H1 (cell line): ENCODE measurements at regions not wholly inside any gene's neighbourhood (a gene's known extent, or its start where the extent isn't known, plus 50 kb on each side); places are given as distances from the start of the nearest gene placed in this dataset.

Experiments
- CTCF ChIA-PET: fragments of 300-600 bp; sonication (Branson Sonifier 250); formaldehyde crosslinking; loops from one replicate; lab custom pipeline; 2021; ENCODE audit not compliant: partially characterized antibody; lab: Charles Lee
- POLR2A ChIA-PET: fragments of 300-600 bp; sonication (Branson Sonifier 250); formaldehyde crosslinking; loops from one replicate; lab custom pipeline; 2021; ENCODE audit warnings: inconsistent platforms; ENCODE audit not compliant: partially characterized antibody; lab: Charles Lee
- DNase-seq, 2 experiments: peaks; one replicate each; pipeline versions ENCODE4 v3.0.0 to v3.0.0-alpha.2; 2010 to 2022; ENCODE audit warnings: low spot score in 2 of 2, low read depth in 1 of 2, mixed read lengths in 1 of 2
- FAIRE-seq: peaks from 2 replicates; lab custom pipeline; 2011; peaks lifted over from hg19 to GRCh38; lab: Jason Lieb, UNC
- H2AFZ ChIP-seq: 2 replicates; pipeline ENCODE4 v1.8.1; 2012; ENCODE audit warnings: low read length, inconsistent platforms
- H2AK5ac ChIP-seq: 2 replicates; pipeline ENCODE4 v1.6.1; 2013; ENCODE audit warnings: low read depth, low read length
- H2BK120ac ChIP-seq: replicated peaks from 2 replicates; pipeline ENCODE3; 2013; ENCODE audit warnings: low read depth, low read length, inconsistent platforms
- H2BK12ac ChIP-seq: 2 replicates; pipeline ENCODE4 v1.6.1; 2013; ENCODE audit warnings: low read depth, low read length
- H2BK15ac ChIP-seq: 2 replicates; pipeline ENCODE4 v1.6.1; 2013; ENCODE audit warnings: low read length
- H2BK20ac ChIP-seq: 2 replicates; pipeline ENCODE4 v1.6.1; 2013; ENCODE audit warnings: low read length
- H2BK5ac ChIP-seq: 2 replicates; pipeline ENCODE4 v1.6.1; 2013; ENCODE audit warnings: low read depth, low read length
- H3K14ac ChIP-seq: 2 replicates; pipeline ENCODE4 v1.6.1; 2013; ENCODE audit warnings: inconsistent platforms; ENCODE audit not compliant: insufficient read length
- H3K18ac ChIP-seq: 2 replicates; pipeline ENCODE4 v1.6.1; 2013; ENCODE audit warnings: low read length; ENCODE audit errors: extremely low read depth
- H3K23ac ChIP-seq: 2 replicates; pipeline ENCODE4 v1.6.1; 2013; ENCODE audit warnings: inconsistent platforms; ENCODE audit not compliant: insufficient read length
- H3K23me2 ChIP-seq: 2 replicates; pipeline ENCODE4 v1.6.1; 2013; ENCODE audit warnings: low read depth, low read length
- H3K27ac ChIP-seq: 2 replicates; pipeline ENCODE4 v1.6.1; 2011; ENCODE audit warnings: low read depth, low read length, inconsistent platforms
- H3K27me3 ChIP-seq, 4 experiments: replicated peaks in 1 of 4; 1 replicate in 1 of 4; 2 replicates in 3 of 4; pipeline versions ENCODE4 v1.6.1 to v1.8.1; 2011 to 2013; ENCODE audit warnings: low read length in 3 of 4, mild to moderate bottlenecking in 3 of 4, inconsistent platforms in 2 of 4, mixed read lengths in 2 of 4, moderate library complexity in 1 of 4; ENCODE audit not compliant: control insufficient read depth in 3 of 4, insufficient read depth in 3 of 4; ENCODE audit errors: extremely low read depth in 1 of 4
- H3K36me3 ChIP-seq, 4 experiments: 2 replicates each; pipeline versions ENCODE4 v1.6.1 to v1.8.1; 2011 to 2013; ENCODE audit warnings: mild to moderate bottlenecking in 4 of 4, low read length in 3 of 4, moderate library complexity in 2 of 4, control low read depth in 1 of 4, inconsistent platforms in 1 of 4; ENCODE audit not compliant: insufficient read depth in 4 of 4, control insufficient read depth in 2 of 4
- H3K4ac ChIP-seq: replicated peaks from 2 replicates; pipeline ENCODE3; 2013; ENCODE audit warnings: low read length, low read depth, mixed read lengths, inconsistent platforms; ENCODE audit not compliant: insufficient read length
- H3K4me1 ChIP-seq, 4 experiments: replicated peaks in 1 of 4; 1 replicate in 1 of 4; 2 replicates in 3 of 4; pipeline versions ENCODE4 v1.6.1 to v1.8.1; 2011 to 2013; ENCODE audit warnings: low read length in 3 of 4, inconsistent platforms in 2 of 4, mixed read lengths in 1 of 4; ENCODE audit not compliant: insufficient read depth in 4 of 4, control insufficient read depth in 3 of 4
- H3K4me2 ChIP-seq, 2 experiments: 2 replicates each; pipeline versions ENCODE4 v1.6.1 to v1.8.1; 2011 to 2013; ENCODE audit warnings: low read depth in 2 of 2, low read length in 2 of 2, control low read depth in 1 of 2, inconsistent platforms in 1 of 2, mild to moderate bottlenecking in 1 of 2; ENCODE audit not compliant: insufficient read depth in 1 of 2
- H3K4me3 ChIP-seq, 4 experiments: fragments of 200-600, 300-600 bp in 1 of 4; sonication (generic), shearing (Covaris generic), sonication (Bioruptor Twin) in 1 of 4; 2 replicates each; pipeline versions ENCODE4 v1.5.1 to v1.8.1; 2011 to 2016; ENCODE audit warnings: low read length in 4 of 4, low read depth in 3 of 4, control low read depth in 2 of 4, inconsistent platforms in 2 of 4, mild to moderate bottlenecking in 2 of 4, mixed read lengths in 1 of 4, moderate library complexity in 1 of 4; ENCODE audit not compliant: insufficient read depth in 2 of 4; ENCODE audit errors: extremely low read depth in 1 of 4
- H3K56ac ChIP-seq: replicated peaks from 2 replicates; pipeline ENCODE3; 2013; ENCODE audit warnings: low read depth, mild to moderate bottlenecking, mixed read lengths, low read length, inconsistent platforms; ENCODE audit not compliant: insufficient read length
- H3K79me1 ChIP-seq: 2 replicates; pipeline ENCODE4 v1.6.1; 2013; ENCODE audit warnings: low read depth, low read length, control low read depth
- H3K79me2 ChIP-seq, 2 experiments: 2 replicates each; pipeline versions ENCODE4 v1.6.1 to v1.8.1; 2012 to 2013; ENCODE audit warnings: low read length in 2 of 2, mild to moderate bottlenecking in 2 of 2, inconsistent platforms in 1 of 2; ENCODE audit not compliant: insufficient read depth in 2 of 2, control insufficient read depth in 1 of 2
- H3K9ac ChIP-seq, 4 experiments: replicated peaks in 1 of 4; 1 replicate in 1 of 4; 2 replicates in 3 of 4; pipeline versions ENCODE4 v1.6.1 to v1.8.1; 2011 to 2013; ENCODE audit warnings: low read depth in 3 of 4, low read length in 3 of 4, control low read depth in 2 of 4, mild to moderate bottlenecking in 2 of 4, moderate library complexity in 2 of 4, inconsistent platforms in 1 of 4; ENCODE audit errors: extremely low read depth in 1 of 4
- H3K9me3 ChIP-seq, 2 experiments: 2 replicates each; pipeline versions ENCODE4 v1.6.1 to v1.8.1; 2012 to 2013; ENCODE audit warnings: mild to moderate bottlenecking in 2 of 2, moderate library complexity in 2 of 2, control low read depth in 1 of 2, inconsistent platforms in 1 of 2, low read depth in 1 of 2, low read length in 1 of 2, mixed read lengths in 1 of 2; ENCODE audit not compliant: insufficient read depth in 2 of 2
- H4K20me1 ChIP-seq, 2 experiments: replicated peaks in 1 of 2; 2 replicates each; pipeline versions ENCODE3 to v1.8.1; 2011 to 2013; ENCODE audit warnings: inconsistent platforms in 2 of 2, low read length in 2 of 2, mild to moderate bottlenecking in 1 of 2; ENCODE audit not compliant: insufficient read depth in 2 of 2, control insufficient read depth in 1 of 2
- H4K5ac ChIP-seq: 2 replicates; pipeline ENCODE4 v1.6.1; 2013; ENCODE audit warnings: low read length, low read depth, mixed read lengths, inconsistent platforms; ENCODE audit not compliant: insufficient read length
- H4K8ac ChIP-seq: 2 replicates; pipeline ENCODE4 v1.8.0; 2013; ENCODE audit warnings: mild to moderate bottlenecking, moderate library complexity, low read length, inconsistent platforms; ENCODE audit not compliant: insufficient read depth; ENCODE audit errors: extremely low read depth
- H4K91ac ChIP-seq: replicated peaks from 2 replicates; pipeline ENCODE3; 2013; ENCODE audit warnings: low read length, mixed read lengths, inconsistent platforms; ENCODE audit not compliant: insufficient read length
- CTBP2 ChIP-seq: IDR thresholded peaks from 2 replicates; pipeline ENCODE4 v1.7.0; 2011; ENCODE audit warnings: borderline replicate concordance, mild to moderate bottlenecking, moderate library complexity, mixed read lengths, low read length; ENCODE audit not compliant: insufficient read depth, insufficient read length
- RXRA ChIP-seq: IDR thresholded peaks from 2 replicates; pipeline ENCODE4 v1.6.1; 2011; ENCODE audit warnings: low read depth, mild to moderate bottlenecking, low read length, moderate library complexity; ENCODE audit not compliant: insufficient read depth
- WGBS, 2 experiments: shearing (Covaris generic) in 1 of 2; methylation state at CpG; one replicate each; pipeline versions ENCODE4 v1.1.6 to v1.1.7; 2013 to 2015; ENCODE audit warnings: low lambda C conversion rate in 2 of 2, mixed read lengths in 2 of 2, inconsistent platforms in 1 of 2, low coverage in 1 of 2, missing lambda C conversion rate in 1 of 2; ENCODE audit not compliant: insufficient replicate concordance in 2 of 2, insufficient coverage in 1 of 2, insufficient read length in 1 of 2; ENCODE audit errors: extremely low coverage in 1 of 2, missing lambda C conversion rate in 1 of 2; 5-methylcytosine and 5-hydroxymethylcytosine counted together

DNA sequence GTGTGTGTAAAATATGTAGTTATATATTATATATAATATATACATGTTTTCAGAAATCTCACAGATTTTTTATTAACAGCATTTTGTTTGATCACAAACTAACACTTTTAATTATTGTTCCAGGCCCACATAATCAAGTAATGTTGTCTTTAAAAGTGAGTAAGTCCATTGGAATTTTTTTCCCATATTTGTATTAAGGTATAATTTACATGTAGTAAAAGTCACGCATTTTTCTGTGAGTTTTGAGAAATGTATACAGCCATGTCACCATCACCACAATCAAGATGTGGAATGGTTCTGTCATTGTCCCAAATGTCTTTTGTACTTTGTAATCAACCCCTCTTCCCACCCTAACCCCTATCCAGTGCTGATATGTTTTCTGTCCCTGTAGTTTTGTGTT, 120.0 kb upstream of the RFC3 start:
- Histone ChIP-seq H2BK12ac (no peak overlapping the region), H3K9me3 (no peaks in the 10 kb centered on the region), H3K36me3 (no peaks in the 10 kb centered on the region), H2AK5ac (no peak overlapping the region), H2BK20ac (no peak overlapping the region), H2BK5ac (no peak overlapping the region), H3K4me3 (no peak overlapping the region), H2BK15ac (no peak overlapping the region), H3K18ac (no peak overlapping the region), H4K91ac (no peak overlapping the region), H3K79me1 (no peaks in the 10 kb centered on the region), H4K5ac (no peak overlapping the region), H3K9ac (no peak overlapping the region), H3K4ac (no peak overlapping the region), H2BK120ac (no peak overlapping the region), H3K27me3 (no peaks in the 10 kb centered on the region), H2AFZ (no peak overlapping the region), H3K4me2 (no peak overlapping the region), H3K79me2 (no peaks in the 10 kb centered on the region), H3K23ac (no peak overlapping the region), H3K23me2 (no peaks in the 10 kb centered on the region), H3K27ac (no peak overlapping the region), H3K4me1 (no peaks in the 10 kb centered on the region), H3K14ac (no peak overlapping the region), H4K20me1 (no peaks in the 10 kb centered on the region), H4K8ac (no peak overlapping the region), H3K56ac (no peak overlapping the region)
- TF ChIP-seq CTBP2 (no peak), RXRA (no peak)
- 100% methylated on average over 1 of the region's 1 CpG; no CpG with 5 or more reads in 1 of the 2 experiments for WGBS, 2 experiments
- CTCF ChIA-PET: no interaction called here
- no peak for FAIRE-seq
- POLR2A ChIA-PET: no interaction called here
- no peak for DNase-seq
